ENCODE measurements at regions not wholly inside any gene's neighbourhood (a gene's known extent, or its start where the extent isn't known, plus 50 kb on each side); places are given as distances from the start of the nearest gene placed in this dataset.

DNA sequence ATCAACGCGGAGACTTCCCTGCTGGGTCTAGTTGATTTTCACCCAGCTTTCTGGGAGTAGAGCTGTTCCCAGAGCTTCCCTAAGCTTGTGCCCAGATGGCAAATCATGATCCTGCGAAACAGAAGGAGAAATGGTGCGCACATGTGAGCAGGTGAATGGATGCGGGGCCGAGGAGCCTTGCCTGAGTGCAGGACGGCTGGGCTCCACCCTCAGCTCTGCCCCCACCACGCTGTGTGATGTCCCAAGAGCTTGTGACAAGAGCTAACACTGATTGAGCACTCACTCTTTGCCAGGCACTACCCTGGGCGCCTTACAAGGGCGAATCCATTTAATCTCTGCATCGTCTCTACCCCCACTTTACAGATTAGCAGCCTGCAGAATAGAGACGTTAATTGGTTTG is 162.7 kb upstream of the RPL38 start:
- Histone ChIP-seq H3K27me3 (no peaks in the 10 kb centered on the region), H3K4me1 (no peaks in the 10 kb centered on the region), H3K36me3 (ENCODE audit: low read depth, missing control alignments) (no peaks in the 10 kb centered on the region), H3K4me3 (no peak overlapping the region), H3K27ac (no peak overlapping the region), H3K9me3 (no peaks in the 10 kb centered on the region)
- no peak for DNase-seq
- no peak for TF ChIP-seq POLR2A (IDR thresholded peaks at IDR 0.05)
- TF ChIP-seq, protein P1, sequence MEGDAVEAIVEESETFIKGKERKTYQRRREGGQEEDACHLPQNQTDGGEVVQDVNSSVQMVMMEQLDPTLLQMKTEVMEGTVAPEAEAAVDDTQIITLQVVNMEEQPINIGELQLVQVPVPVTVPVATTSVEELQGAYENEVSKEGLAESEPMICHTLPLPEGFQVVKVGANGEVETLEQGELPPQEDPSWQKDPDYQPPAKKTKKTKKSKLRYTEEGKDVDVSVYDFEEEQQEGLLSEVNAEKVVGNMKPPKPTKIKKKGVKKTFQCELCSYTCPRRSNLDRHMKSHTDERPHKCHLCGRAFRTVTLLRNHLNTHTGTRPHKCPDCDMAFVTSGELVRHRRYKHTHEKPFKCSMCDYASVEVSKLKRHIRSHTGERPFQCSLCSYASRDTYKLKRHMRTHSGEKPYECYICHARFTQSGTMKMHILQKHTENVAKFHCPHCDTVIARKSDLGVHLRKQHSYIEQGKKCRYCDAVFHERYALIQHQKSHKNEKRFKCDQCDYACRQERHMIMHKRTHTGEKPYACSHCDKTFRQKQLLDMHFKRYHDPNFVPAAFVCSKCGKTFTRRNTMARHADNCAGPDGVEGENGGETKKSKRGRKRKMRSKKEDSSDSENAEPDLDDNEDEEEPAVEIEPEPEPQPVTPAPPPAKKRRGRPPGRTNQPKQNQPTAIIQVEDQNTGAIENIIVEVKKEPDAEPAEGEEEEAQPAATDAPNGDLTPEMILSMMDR (IDR thresholded peaks at IDR 0.05) = no peak
- intact Hi-C loops (cut with DNase I; ENCODE audit: low total_unique reads) = no loop called here
- 92 to 93% methylated on average over 12 of the region's 12 CpGs for WGBS, 2 donors

DNA sequence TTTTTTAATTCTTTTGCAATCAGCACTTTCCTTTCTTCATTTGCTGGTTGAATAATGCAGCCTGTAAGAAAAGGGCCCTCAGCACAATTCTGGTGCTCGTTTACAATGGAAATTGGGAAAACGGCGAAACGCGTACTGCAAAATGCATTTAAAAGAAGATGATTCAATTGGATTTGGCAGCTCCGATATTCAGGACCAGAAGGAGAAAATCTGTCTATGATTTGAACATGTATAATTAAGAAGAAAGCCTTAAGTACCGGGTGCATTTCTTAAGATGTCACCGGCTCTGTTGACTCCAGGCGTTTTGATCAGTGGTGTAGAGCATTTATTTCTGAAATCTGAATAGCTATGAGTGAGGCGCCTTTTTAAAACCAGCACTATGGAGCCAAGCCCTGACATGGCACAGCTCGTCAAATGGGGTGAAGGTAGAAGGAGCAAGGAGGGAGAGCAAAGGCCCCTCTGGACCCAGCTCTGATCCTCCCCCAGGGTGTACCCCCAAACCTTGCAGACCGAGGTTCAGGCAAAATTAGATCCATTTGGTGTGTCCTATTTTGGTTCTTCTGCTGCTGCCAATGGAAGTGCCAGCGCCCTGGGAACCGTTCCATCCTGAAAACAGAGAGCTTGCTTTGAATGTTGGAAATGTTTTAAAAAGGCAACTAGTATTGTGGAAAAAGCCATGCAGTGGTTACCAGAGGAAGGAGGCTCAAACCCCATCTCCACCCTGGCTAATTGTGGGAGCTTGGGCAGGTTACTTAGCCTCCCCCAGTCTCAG is 161.4 kb upstream of the RPL38 start:
- H3K36me3 ChIP-seq (ENCODE audit: low read depth, missing control alignments) = no peaks in the 10 kb centered on the region
- H3K4me1 ChIP-seq = no peaks in the 10 kb centered on the region
- 91 to 93% methylated on average over 14 of the region's 14 CpGs for WGBS, 2 donors
- H3K27ac ChIP-seq = no peak overlapping the region
- no peaks in the 10 kb centered on the region for H3K27me3 ChIP-seq
- H3K4me3 ChIP-seq = no peak overlapping the region
- DNase-seq = no peak
- TF ChIP-seq, protein P1 (IDR thresholded peaks at IDR 0.05) = no peak
- TF ChIP-seq POLR2A (IDR thresholded peaks at IDR 0.05) = no peak
- no peaks in the 10 kb centered on the region for H3K9me3 ChIP-seq
- intact Hi-C loops (cut with DNase I; ENCODE audit: low total_unique reads) = no loop called here

DNA sequence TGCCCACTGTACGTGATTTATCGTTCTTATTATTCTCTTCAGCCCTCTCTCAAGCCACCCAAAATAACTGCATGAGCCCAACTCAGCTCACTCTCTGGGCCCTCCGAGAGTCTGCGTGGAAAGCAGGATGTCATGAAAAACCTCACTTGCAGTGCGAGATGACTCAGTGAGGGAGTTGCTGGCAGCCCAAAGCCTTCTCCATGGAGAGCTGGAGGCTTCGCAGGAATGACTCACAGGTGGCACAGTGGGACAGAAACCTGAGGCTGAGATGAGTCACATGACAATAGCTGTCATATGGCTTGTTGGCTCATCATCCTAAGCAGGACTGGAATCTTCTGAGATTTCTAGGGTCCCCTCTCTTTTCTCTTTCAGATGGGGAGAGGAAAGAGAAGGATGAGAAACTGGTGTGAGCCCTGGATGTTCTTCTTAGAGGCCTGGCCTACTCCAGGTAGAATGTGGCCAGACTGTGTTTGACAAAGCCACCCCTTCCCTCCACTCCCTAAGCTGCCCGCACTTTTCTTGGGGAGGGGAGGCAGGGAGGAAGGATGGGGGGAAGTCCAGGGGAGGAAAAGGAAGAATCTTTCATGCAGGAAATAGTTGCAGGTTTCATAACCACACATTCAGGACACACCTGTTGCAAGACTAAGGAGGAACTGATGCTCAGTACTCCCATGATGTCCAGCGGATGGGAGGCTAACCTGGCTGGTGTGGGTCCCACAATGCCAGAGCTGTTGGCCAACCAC is 160.6 kb upstream of the RPL38 start:
- no peaks in the 10 kb centered on the region for H3K36me3 ChIP-seq (ENCODE audit: low read depth, missing control alignments)
- no peak for TF ChIP-seq POLR2A (IDR thresholded peaks at IDR 0.05)
- TF ChIP-seq, protein P1 (IDR thresholded peaks at IDR 0.05) = no peak
- 82 to 83% methylated on average over 7 to 8 of the region's 8 CpGs for WGBS, 2 donors
- intact Hi-C loops (cut with DNase I; ENCODE audit: low total_unique reads) = no loop called here
- no peak overlapping the region for H3K4me3 ChIP-seq
- no peak overlapping the region for H3K27ac ChIP-seq
- no peaks in the 10 kb centered on the region for H3K9me3 ChIP-seq
- H3K4me1 ChIP-seq = no peaks in the 10 kb centered on the region
- DNase-seq = no peak
- H3K27me3 ChIP-seq = no peaks in the 10 kb centered on the region

DNA sequence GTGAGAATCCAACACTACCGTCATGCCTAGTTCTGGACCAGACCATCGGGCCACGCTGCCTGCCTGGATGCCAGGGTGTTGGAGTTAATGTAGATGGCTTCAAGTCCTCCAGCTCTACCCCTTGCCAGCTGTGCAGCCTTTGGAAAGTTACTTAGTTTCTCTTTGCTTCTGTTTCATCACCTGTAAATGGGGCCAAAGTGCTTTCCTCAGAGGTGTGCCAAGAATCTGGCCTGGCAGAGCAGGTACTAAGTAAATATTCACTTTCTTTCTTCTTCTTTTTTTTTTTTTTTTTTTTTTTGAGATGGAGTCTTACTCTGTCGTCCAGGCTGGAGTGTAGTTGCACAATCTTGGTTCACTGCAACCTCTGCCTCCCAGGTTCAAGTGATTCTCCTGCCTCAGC is 159.5 kb upstream of the RPL38 start:
- Histone ChIP-seq H3K36me3 (ENCODE audit: low read depth, missing control alignments) (no peaks in the 10 kb centered on the region), H3K27ac (no peak overlapping the region), H3K4me1 (no peaks in the 10 kb centered on the region), H3K4me3 (no peak overlapping the region), H3K27me3 (no peaks in the 10 kb centered on the region), H3K9me3 (no peaks in the 10 kb centered on the region)
- intact Hi-C loops (cut with DNase I; ENCODE audit: low total_unique reads) = no loop called here
- DNase-seq = no peak
- WGBS, 2 donors = 59 to 97% methylated on average over 4 of the region's 4 CpGs
- no peak for TF ChIP-seq POLR2A (IDR thresholded peaks at IDR 0.05)
- TF ChIP-seq, protein P1 (IDR thresholded peaks at IDR 0.05) = no peak

Measured in testis (tissue), 2 donors.